Colonic mucosa (tissue), 4 donors: ENCODE measurements at regions not wholly inside any gene's neighbourhood (a gene's known extent, or its start where the extent isn't known, plus 50 kb on each side); places are given as distances from the start of the nearest gene placed in this dataset.

ENCODE experiments used
- DNase-seq: peaks from one replicate; pipeline ENCODE4 v3.0.0-alpha.2; 2020
- H3K27ac ChIP-seq: fragments of 200-600 bp; one replicate; pipeline ENCODE4 v1.8.0; 2021
- H3K27me3 ChIP-seq: fragments of 200-600 bp; one replicate; pipeline ENCODE4 v1.8.0; 2021
- H3K36me3 ChIP-seq: fragments of 200-600 bp; one replicate; pipeline ENCODE4 v1.8.0; 2021
- H3K4me1 ChIP-seq: fragments of 200-600 bp; one replicate; pipeline ENCODE4 v1.8.0; 2021; ENCODE audit warnings: mild to moderate bottlenecking
- H3K4me3 ChIP-seq: fragments of 200-600 bp; one replicate; pipeline ENCODE4 v1.8.0; 2021
- H3K9ac ChIP-seq, 2 donors: one replicate each; pipeline ENCODE4 v1.7.0; 2013; ENCODE audit warnings: control low read depth in 2 of 2, low read depth in 2 of 2, low read length in 2 of 2
- H3K9me3 ChIP-seq: fragments of 200-600 bp; one replicate; pipeline ENCODE4 v1.8.0; 2021
- intact Hi-C: fragments of 100-400 bp; cut with DNase I; formaldehyde crosslinking; loops from one replicate; pipeline ENCODE4 v1.14.1; 2022
- TF ChIP-seq, protein P1 (sequence below): fragments of 200-600 bp; IDR thresholded peaks from one replicate; pipeline ENCODE4 v1.8.0; 2022; ENCODE audit warnings: antibody characterized with exemption, mild to moderate bottlenecking
- donor health status: healthy.
- donor health status: DM: no; HTN: no; CAD: no.
- donor health status: DM: no; HTN: no; CAD: no.

GRCh38 chr1:220336391-220337031, 64.3 kb upstream of the RAB3GAP2 start:
- Histone ChIP-seq H3K4me3 (no peak overlapping the region), H3K4me1 (no peaks in the 10 kb centered on the region), H3K27ac (no peak overlapping the region), H3K9ac (no peak overlapping the region), H3K9me3 (no peaks in the 10 kb centered on the region), H3K36me3 (no peaks in the 10 kb centered on the region), H3K27me3 (no peaks in the 10 kb centered on the region)
- intact Hi-C loops, result no loop called here
- no peak for DNase-seq
- TF ChIP-seq, protein P1, sequence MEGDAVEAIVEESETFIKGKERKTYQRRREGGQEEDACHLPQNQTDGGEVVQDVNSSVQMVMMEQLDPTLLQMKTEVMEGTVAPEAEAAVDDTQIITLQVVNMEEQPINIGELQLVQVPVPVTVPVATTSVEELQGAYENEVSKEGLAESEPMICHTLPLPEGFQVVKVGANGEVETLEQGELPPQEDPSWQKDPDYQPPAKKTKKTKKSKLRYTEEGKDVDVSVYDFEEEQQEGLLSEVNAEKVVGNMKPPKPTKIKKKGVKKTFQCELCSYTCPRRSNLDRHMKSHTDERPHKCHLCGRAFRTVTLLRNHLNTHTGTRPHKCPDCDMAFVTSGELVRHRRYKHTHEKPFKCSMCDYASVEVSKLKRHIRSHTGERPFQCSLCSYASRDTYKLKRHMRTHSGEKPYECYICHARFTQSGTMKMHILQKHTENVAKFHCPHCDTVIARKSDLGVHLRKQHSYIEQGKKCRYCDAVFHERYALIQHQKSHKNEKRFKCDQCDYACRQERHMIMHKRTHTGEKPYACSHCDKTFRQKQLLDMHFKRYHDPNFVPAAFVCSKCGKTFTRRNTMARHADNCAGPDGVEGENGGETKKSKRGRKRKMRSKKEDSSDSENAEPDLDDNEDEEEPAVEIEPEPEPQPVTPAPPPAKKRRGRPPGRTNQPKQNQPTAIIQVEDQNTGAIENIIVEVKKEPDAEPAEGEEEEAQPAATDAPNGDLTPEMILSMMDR, result no peak

GRCh38 chr1:220335668-220336067, 63.4 kb upstream of the RAB3GAP2 start:
- Histone ChIP-seq H3K9ac (no peak overlapping the region), H3K36me3 (no peaks in the 10 kb centered on the region), H3K27ac (no peak overlapping the region), H3K4me3 (no peak overlapping the region), H3K9me3 (no peaks in the 10 kb centered on the region), H3K4me1 (no peaks in the 10 kb centered on the region), H3K27me3 (no peaks in the 10 kb centered on the region)
- TF ChIP-seq, protein P1, result no peak
- DNase-seq, result no peak
- intact Hi-C loops, result no loop called here

DNA sequence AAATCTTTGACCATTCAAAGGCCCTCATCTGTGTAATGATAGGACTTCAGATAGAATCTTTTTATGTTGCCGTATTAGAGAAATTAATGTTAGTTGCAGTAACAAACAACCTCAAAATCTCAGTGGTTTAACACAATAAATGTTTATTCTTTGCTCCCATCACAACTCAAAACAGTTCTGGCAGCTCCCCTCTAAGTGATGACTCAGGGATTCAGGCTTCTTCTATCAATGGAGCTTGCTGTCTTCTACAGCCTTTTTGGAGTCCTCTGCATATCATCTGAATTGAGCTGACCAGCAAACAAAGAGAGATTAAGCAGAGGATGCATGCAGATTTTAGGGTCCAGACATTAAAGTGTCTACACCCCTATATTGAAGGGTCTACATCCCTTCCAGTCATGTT, 59.1 kb upstream of the RAB3GAP2 start:
- Histone ChIP-seq H3K9ac (no peak overlapping the region), H3K27me3 (no peaks in the 10 kb centered on the region), H3K4me1 (no peaks in the 10 kb centered on the region), H3K4me3 (no peak overlapping the region), H3K9me3 (no peaks in the 10 kb centered on the region), H3K27ac (no peak overlapping the region), H3K36me3 (no peaks in the 10 kb centered on the region)
- no peak for DNase-seq
- intact Hi-C loops, result no loop called here
- TF ChIP-seq, protein P1, result no peak

GRCh38 chr1:220330265-220330664, 58.0 kb upstream of the RAB3GAP2 start:
- no peak for DNase-seq

GRCh38 chr1:220327106-220327505, 54.9 kb upstream of the RAB3GAP2 start:
- Histone ChIP-seq H3K9ac (no peak overlapping the region), H3K4me3 (no peak overlapping the region), H3K9me3 (no peaks in the 10 kb centered on the region), H3K36me3 (no peaks in the 10 kb centered on the region), H3K4me1 (no peaks in the 10 kb centered on the region), H3K27ac (no peak overlapping the region), H3K27me3 (no peaks in the 10 kb centered on the region)
- no peak for DNase-seq
- TF ChIP-seq, protein P1, result no peak
- intact Hi-C loops, result no loop called here

More at GRCh38 chr1:220330265-220330664, 58.0 kb upstream of the RAB3GAP2 start:
- H3K4me1 ChIP-seq, result no peaks in the 10 kb centered on the region
- intact Hi-C loops, result no loop called here
- no peak overlapping the region for H3K4me3 ChIP-seq
- no peaks in the 10 kb centered on the region for H3K36me3 ChIP-seq
- TF ChIP-seq, protein P1, result no peak
- H3K27ac ChIP-seq, result no peak overlapping the region
- no peak overlapping the region for H3K9ac ChIP-seq
- no peaks in the 10 kb centered on the region for H3K9me3 ChIP-seq
- no peaks in the 10 kb centered on the region for H3K27me3 ChIP-seq
